Cardiac septum (tissue), 1 donor: ENCODE measurements at regions not wholly inside any gene's neighbourhood (a gene's known extent, or its start where the extent isn't known, plus 50 kb on each side); places are given as distances from the start of the nearest gene placed in this dataset.
"Not testable (repeated sequence)": the region's sequence is repeated elsewhere in the genome, so short reads cannot be mapped to it uniquely, and the experiment has no call there.

ENCODE experiments used
- DNase-seq: peaks from one replicate; pipeline ENCODE4 v3.0.0-alpha.2; 2020; ENCODE audit warnings: low spot score
- intact Hi-C: fragments of 100-400 bp; cut with DNase I; formaldehyde crosslinking; loops from one replicate; pipeline ENCODE4 v1.14.0; 2022
- donor health status: DM: no; HTN: no; CAD: no.

DNA sequence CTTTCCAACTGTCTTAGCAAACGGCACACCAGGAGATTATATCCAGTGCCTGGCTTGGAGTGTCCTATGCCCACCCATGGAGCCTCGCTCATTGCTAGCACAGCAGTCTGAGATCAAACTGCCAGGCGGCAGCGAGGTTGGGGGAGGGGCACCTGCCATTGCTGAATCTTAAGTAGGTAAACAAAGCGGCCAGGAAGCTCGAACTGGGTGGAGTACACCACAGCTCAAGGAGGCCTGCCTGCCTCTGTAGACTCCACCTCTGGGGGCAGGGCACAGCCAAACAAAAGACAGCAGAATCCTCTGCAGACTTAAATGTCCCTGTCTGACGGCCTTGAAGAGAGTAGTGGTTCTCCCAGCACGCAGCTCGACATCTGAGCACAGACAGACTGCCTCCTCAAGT, 325.0 kb downstream of the TRIM36 start:
- intact Hi-C loops, DNase-seq: not testable (repeated sequence)

DNA sequence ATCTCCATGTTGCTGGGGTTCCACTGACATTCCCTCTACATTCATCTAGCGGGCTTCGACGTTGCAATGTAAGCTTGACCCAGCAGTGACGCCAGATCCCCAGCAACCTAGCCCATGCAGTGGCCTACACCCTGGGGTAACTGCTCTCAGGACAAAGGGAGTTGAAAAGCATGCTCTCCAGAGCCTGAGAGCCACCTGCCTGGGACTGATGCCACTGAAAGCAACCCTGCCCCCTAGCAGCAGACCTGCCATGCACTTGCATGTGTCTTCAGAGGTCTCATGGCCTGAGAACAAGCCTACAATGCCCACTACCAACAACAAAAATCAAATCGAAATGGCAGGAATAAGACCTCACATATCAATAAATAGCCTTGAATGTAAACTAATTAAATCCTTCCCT, 330.3 kb downstream of the TRIM36 start:
- intact Hi-C loops = no loop called here
- no peak for DNase-seq

DNA sequence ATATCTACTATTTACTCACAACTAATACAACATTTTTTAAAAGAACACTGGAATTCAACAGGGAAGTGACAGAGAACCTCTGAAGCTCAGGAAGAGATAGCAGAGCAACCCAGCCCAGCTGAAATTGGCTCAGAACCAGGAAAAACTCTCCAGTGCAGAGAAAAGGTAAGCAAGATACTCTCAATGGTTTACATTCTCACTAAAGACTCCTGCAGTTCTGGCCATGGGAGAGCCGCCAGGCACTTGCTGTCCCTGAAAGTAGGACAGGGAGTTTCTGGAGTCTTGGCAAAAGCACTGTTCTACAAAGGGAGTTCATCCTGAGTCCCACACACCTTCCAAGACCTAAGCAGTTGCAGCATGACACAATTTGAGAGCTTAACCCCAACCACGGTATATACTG, 330.8 kb downstream of the TRIM36 start:
- no peak for DNase-seq
- intact Hi-C loops = no loop called here

DNA sequence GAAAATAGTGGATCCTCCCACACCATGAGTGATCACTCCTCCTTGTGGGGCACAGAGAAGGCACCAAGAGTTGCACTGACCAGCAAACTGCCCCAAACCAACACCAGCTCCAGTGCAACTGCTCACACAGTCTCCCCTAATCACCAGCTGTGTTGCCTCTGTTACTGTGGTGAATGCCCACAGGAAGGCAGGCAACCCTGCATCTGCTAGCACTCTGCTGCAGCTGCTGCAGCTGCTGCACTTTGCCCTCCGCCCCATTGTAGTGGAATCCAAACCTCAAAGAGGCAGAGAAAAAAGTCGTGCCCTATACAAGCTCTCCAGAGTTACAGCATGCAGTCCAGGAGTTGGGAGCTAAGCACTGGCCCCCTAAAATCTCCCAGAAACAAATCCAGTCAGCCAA, 339.6 kb downstream of the TRIM36 start:
- intact Hi-C loops = no loop called here
- DNase-seq = no peak

DNA sequence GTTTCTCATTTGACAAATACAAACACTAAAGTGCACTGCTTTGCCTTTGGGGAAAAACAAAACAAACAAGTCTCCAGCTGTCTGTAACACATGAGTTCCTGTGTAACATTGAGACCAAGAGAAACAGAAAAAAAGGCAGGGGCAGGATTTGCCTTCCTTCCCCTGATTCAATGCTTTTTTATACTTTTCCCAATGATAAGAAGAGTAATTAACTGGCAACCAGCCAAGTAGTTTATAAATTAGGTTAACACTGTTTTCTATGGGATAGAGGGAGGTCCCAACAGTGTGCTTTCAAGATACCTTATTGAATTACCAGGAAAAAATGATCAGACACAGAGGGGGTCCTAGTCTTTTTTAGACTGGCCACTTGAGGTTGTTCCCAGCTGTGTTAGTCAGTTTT, 346.8 kb downstream of the TRIM36 start:
- DNase-seq = no peak
- intact Hi-C loops = no loop called here

DNA sequence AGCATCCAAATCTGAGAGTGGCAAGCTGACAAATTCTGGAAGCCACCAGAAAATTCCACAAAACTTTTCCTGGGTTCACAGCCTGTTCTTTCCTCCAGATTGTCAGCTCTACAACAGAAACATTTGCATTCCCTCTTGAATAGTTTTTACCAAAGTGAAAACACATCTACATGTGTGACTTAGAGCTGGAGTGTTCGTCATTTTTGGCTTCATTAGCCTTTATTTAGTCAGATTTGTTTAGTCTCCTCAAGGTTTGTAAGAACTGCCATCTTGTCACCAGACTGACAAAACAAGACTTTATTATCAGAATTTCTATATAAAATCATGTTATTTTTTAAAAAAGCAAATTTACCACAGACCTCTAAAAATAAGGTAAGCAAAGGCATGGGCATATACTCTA, 347.3 kb downstream of the TRIM36 start:
- intact Hi-C loops = no loop called here

DNA sequence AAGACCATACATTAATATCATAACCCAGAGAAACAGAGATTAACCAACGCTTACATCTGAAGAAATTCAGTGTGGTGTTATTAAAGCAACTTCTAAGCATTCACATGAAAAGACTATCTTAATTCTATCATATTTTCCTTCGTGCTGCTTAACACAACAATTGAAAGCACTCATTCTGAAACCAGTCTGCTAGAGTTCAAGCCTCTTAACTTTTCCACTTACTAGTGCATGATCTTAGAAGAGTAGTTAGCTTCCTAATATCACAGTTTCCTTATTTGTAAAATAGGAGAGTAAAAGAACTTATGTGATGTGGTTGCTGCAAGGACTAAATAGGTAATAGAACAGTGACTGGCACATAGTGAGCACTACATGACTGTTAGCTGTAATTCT, 379.3 kb downstream of the TRIM36 start:
- no peak for DNase-seq
- intact Hi-C loops = loop anchor here (5.0 kb wide), 1 partner anchor 1113 kb away; no protein-coding TSS in a partner anchor

More for the DNA sequence above, 347.3 kb downstream of the TRIM36 start:
- no peak for DNase-seq

DNA sequence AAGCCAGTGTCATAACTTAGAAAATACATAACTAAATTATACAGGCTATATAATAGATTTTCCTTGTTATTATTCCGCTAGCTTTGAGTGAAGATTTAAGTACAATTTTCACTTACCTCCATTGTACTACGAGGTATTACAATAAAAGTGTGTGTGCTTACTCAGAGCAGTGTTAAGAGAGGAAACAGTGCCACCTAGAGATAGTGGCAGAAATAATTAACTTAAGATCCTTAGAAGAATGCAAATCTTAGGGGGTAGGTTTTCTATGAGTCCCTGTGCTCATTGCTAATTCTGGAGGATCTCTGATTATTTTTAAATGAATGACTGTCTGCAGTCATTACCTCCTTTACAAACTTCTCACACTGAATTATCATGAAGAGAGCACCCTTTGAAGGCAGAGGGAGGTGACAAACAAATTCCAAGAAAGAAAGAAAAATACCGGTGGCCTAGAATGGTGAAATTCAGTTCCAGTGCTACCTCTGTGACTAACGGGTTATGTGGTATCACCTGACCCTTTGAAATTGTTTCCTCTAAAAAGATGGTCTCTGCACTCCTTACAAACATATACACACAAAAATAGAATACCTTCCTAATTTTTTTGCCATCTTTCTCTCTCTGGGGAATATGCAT, 379.8 kb downstream of the TRIM36 start:
- intact Hi-C loops = loop anchor here (5.0 kb wide), 1 partner anchor 1113 kb away; no protein-coding TSS in a partner anchor
- no peak for DNase-seq

DNA sequence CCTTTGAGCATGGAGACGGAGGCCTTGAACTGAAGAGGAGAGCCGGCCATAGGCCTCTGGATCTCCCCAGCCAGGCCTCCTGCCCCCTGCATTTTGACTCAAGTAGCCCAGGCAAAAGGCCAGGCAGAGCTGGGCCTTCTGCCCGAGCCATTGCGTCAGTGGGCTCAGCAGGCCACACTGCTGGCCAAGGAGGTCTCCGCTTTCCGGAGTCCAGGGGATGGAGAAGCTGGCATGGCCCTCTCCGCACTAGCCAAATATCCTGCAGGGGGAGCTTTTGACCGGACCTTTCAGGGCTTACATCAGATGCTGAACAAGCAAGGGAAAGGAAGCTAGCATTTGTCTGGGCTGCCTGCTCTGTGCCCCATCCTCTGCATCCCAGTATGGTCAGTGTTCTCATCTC, 386.8 kb downstream of the TRIM36 start:
- DNase-seq = no peak
- intact Hi-C loops = no loop called here

DNA sequence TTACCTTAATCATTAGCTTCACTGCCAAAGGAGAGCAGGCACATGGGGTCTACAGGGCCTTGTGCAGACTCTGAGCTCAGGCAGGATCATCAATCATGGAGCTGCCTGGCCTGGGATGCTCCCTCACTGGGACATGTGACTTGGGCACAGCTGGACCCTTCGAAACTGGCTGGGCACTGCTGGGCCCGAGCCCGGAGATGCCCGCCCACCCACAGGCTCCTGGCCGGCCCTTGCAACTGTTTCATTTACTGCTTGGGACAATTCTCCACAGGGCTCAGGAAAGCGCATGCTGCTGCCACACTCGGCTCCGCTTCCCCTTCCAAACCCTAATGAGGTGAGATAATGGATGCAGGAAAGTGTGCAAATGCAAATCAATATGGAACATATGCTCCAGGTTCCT, 387.5 kb downstream of the TRIM36 start:
- intact Hi-C loops = no loop called here
- no peak for DNase-seq

DNA sequence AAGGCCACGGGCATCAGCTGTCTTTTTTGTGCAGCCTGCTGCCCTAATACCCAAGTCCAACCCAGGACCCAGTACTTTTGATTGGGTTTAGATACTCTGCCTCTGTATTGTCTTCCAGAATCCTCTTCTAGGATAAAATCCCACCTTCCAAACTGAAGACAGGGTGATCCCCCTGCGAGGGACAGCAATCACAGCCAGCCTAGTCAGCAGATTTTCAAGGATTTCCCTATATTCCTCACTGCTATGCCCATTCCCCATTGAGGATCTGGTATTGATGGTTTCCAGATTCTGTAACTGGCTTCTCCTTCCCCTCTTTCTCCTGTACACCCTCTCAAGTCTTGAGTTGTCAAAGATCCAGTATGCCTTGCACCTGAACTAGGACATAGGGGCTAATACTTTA, 389.4 kb downstream of the TRIM36 start:
- DNase-seq = no peak
- intact Hi-C loops = no loop called here

DNA sequence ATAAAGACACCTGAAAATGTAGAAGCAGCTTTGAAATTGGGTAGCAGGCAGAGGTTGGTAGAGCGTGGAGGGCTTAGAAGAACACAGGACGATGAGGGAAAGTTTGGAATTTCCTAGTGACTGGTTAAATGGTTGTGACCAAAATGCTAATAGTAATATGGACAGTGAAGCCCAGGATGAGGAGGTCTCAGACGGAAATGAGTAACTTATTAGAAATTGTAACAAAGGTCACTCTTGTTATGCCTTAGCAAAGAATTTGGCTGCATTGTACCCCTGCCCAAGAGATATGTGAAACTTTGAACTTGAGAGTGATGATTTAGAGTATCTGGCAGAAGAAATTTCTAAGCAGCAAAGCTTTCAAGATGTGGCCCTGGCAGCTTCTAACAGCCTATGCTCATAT, 382.5 kb downstream of the KCNN2 start:
- intact Hi-C loops = no loop called here
- no peak for DNase-seq

DNA sequence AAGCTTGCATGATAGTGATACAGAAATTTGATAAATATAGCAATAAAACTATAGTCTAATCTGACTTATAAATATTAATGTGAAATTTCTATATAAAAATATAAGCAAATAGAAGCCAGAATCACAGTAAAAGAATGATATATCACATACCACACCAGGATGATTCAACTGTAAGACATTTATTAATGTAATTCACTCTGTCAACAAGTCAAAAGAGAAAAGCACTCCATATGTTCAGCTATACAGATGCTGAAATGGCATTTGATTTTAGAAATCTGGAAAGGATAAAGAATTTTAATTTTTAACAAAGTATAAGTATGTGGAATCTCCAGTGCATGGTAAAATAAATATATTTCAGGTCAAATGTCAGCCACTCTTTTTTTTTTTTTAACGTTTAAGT, 372.4 kb downstream of the KCNN2 start:
- no peak for DNase-seq
- intact Hi-C loops = no loop called here

DNA sequence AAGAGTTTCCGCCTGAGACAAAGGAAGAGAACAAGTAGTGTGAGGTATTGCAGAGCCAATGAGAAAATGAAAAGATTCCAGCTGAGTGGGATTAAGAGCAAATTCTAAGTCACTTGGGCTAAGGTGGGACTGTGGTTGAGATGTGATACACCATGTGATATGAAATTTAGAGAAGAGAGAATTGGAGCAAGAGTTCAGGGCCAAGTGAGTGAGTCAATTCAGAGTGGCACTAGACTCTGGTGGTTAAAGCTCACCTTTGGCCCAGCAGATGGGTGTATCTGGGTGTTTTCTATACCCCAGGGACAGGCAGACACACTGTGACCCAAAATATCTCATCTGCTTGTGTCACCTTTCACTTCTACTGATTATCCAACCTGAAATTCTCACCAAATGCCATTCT, 368.1 kb downstream of the KCNN2 start:
- no peak for DNase-seq
- intact Hi-C loops = no loop called here

DNA sequence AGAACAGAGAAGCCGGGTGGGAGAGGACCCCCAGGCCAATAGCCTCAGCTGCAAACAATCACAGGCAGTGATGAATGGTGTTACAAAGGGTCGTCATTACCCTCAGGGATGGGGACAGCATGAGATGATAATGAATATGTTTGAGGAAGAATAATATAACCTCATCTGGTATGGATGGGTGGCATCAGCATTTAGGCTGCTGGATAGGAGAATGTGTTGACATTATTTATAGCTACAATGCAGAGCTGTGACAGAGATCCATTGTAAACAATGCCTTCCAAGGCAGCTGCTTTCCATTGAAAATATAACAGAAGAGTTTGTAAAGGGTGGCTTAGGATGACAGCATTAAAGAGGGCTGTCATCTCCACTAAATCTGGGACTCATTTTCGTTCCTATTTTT, 365.5 kb downstream of the KCNN2 start:
- intact Hi-C loops = no loop called here
- no peak for DNase-seq

DNA sequence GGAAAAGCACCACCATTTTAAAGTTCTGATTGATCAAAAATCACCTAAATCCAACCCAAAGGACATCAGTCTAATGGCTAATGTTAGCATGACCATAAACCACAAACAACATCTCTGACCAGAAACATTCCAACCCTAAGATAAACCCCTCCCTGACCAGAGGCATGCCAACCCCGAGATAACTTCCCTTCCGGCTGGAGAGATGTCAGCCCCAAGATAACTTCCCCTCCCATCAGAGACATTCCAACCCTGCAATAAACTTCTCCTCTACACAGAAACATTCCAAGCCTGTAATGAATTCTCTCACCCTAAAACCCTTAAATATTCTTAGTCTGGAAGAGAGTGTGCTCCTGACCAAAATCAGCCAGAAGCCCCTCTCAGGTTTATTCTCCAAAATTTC, 364.3 kb downstream of the KCNN2 start:
- intact Hi-C loops = no loop called here
- no peak for DNase-seq

DNA sequence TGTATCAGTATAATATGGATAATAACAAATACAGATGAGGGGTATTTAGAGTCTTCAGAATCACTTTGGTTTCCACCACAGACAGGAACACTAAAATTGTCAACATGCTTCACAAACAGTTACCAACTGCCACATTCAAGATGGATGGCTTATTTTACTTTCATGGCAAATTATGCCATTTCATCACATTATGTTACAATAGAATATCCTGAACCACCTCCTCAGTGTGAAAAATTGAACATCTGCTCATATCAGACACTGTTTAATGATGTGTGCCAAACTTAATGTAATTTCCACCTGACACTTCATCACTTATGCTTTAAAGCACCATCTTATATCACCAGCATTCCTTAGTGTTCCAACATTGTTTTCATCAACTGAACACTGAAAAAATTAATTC, 357.4 kb downstream of the KCNN2 start:
- intact Hi-C loops = no loop called here
- DNase-seq = no peak

DNA sequence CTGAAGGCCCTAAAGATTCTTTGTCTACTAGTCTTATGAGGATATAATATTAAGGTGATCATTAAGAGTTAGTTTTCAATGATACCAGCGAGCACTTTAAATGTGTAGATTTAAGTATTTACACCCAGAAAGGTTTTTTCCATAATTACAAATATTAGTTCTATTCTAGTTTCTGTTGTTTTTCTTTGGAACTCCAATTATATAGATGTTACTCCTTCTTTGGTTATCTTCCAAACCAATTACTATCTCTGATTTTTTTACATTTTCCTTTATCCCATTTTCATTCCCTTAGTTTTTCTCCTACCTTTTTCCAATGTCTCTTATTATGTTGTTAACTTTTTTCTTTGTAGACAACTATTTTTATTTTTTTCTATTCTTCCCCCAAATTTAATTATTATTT, 355.1 kb downstream of the KCNN2 start:
- intact Hi-C loops = no loop called here
- DNase-seq = no peak

DNA sequence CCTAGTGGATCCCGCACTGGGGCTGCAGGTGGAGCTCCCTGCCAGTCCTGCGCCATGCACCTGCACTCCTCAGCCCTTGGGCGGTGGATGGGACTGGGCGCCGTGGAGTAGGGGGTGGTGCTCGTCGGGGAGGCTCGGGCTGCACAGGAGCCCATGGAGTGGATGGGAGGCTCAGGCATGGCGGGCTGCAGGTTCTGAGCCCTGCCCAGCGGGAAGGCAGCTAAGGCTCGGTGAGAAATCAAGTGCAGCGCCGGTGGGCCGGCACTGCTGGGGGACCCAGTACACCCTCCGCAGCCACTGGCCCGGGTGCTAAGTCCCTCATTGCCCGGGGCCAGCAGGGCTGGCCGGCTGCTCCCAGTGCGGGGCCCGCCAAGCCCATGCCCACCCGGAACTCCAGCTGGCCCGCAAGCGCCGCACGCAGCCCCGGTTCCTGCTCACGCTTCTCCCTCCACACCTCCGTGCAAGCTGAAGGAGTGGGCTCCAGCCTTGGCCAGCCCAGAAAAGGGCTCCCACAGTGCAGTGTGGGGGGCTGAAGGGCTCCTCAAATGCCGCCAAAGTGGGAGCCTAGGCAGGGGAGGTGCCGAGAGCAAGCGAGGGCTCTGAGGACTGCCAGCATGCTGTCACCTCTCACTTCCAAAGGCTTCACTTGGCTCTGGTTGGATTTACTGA, 342.5 kb downstream of the KCNN2 start:
- DNase-seq, intact Hi-C loops: not testable (repeated sequence)

DNA sequence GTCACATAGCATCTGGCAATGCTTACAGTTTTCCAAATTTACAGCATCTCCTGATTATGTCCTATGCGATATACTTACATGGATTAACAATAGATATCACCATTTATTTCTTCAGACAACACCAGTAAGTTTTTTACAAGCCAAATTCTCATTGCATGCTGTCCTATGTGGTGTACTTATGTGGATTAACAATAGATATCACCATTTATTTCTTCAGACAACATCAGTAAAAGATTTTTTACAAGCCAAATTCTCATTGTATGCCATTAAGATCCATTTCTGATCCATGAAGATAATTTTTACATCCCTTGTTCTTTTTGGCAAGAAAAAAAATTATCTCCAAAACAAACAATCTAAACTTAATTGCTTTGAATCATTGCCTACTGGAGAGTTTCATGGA, 340.9 kb downstream of the KCNN2 start:
- no peak for DNase-seq
- intact Hi-C loops = no loop called here

DNA sequence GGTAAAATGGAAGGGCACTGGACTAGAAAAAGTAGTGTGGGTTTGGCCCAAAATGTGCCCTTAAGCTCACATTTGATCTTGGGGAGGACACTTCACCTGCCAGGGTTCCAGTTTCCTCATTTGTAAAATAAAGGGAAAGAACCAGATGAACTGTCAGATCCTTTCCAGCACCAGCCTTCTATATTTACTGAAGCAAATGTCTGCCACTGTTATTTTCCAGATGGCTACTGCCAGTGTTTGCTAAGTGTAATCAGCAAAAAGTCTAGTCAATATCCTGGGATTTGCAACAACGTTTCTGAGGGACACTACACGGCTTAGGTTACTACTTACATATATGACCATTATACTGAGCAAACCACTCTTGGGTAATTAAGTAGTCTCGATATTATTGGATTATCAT, 340.3 kb downstream of the KCNN2 start:
- no peak for DNase-seq
- intact Hi-C loops = no loop called here

DNA sequence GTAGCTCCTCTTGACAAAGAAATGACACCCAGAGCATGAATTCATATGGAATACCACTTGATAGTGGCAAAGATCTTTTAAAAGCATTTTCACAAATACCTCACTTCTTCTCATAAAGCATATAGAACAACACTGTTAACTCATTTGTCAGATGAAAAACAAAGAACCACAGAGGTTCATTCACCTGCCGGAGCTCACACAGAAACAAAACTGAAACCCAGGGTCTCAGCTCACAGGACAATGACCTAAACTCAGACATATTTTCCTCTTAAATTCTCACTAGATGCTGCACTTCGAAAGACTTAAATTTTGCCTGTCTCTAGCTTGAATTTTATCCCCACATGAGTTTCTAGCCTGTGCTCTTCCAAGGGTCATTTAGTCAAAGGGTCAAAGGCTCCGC, 339.0 kb downstream of the KCNN2 start:
- intact Hi-C loops = no loop called here
- no peak for DNase-seq
